Activated CD4-positive, alpha-beta T cell treated with anti-CD3 and anti-CD28 coated beads, Interleukin-2, Interleukin-4, amounts not matched to agents 100 ng/mL and 50 ng/mL, durations not matched to agents 16 hours and 8 hours (primary cell): ENCODE measurements at regions not wholly inside any gene's neighbourhood (a gene's known extent, or its start where the extent isn't known, plus 50 kb on each side); places are given as distances from the start of the nearest gene placed in this dataset.
"Not testable (repeated sequence)": the region's sequence is repeated elsewhere in the genome, so short reads cannot be mapped to it uniquely, and the experiment has no call there.

Source experiments
- DNase-seq: peaks from one replicate; pipeline ENCODE4 v3.0.0-alpha.2; 2020; ENCODE audit warnings: low spot score

- DNase-seq, result no peak
Measured at GRCh38 chr1:194431121-194431520, 1244.7 kb upstream of the B3GALT2 start.

GRCh38 chr1:194420706-194421105 lies 1234.3 kb upstream of the B3GALT2 start:
- DNase-seq, result no peak

GRCh38 chr1:194419721-194420120 lies 1233.3 kb upstream of the B3GALT2 start:
- no peak for DNase-seq

- no peak for DNase-seq
Measured at GRCh38 chr1:194410756-194411155, 1224.3 kb upstream of the B3GALT2 start.

GRCh38 chr1:194407238-194407637 lies 1220.8 kb upstream of the B3GALT2 start:
- DNase-seq, result not testable (repeated sequence)

GRCh38 chr1:194394676-194395075 lies 1208.3 kb upstream of the B3GALT2 start:
- DNase-seq, result no peak

GRCh38 chr1:194387531-194387930 lies 1201.1 kb upstream of the B3GALT2 start:
- no peak for DNase-seq

GRCh38 chr1:194378517-194378916 lies 1192.1 kb upstream of the B3GALT2 start:
- DNase-seq, result no peak

GRCh38 chr1:194374649-194375048 lies 1188.2 kb upstream of the B3GALT2 start:
- DNase-seq, result no peak

GRCh38 chr1:194372266-194372665 lies 1185.9 kb upstream of the B3GALT2 start:
- no peak for DNase-seq

- DNase-seq, result no peak
Measured at GRCh38 chr1:194369622-194370021, 1183.2 kb upstream of the B3GALT2 start.

- no peak for DNase-seq
Measured at GRCh38 chr1:194369060-194369459, 1182.6 kb upstream of the B3GALT2 start.

GRCh38 chr1:194367121-194367520 lies 1180.7 kb upstream of the B3GALT2 start:
- DNase-seq, result no peak

- no peak for DNase-seq
Measured at GRCh38 chr1:194366705-194367104, 1180.3 kb upstream of the B3GALT2 start.

GRCh38 chr1:194362327-194362726 lies 1175.9 kb upstream of the B3GALT2 start:
- no peak for DNase-seq

GRCh38 chr1:194361374-194362131 lies 1175.1 kb upstream of the B3GALT2 start:
- DNase-seq, result no peak

- DNase-seq, result no peak
Measured at GRCh38 chr1:194358208-194358581, 1171.8 kb upstream of the B3GALT2 start.

GRCh38 chr1:194357573-194358207 lies 1171.3 kb upstream of the B3GALT2 start:
- DNase-seq, result not testable (repeated sequence)

GRCh38 chr1:194355488-194356106 lies 1169.2 kb upstream of the B3GALT2 start:
- DNase-seq, result no peak

GRCh38 chr1:194353121-194353520 lies 1166.7 kb upstream of the B3GALT2 start:
- DNase-seq, result no peak

GRCh38 chr1:194347200-194347599 lies 1160.8 kb upstream of the B3GALT2 start:
- no peak for DNase-seq

- no peak for DNase-seq
Measured at GRCh38 chr1:194342484-194343262, 1156.3 kb upstream of the B3GALT2 start.
